LNCAP (cell line): ENCODE measurements at regions not wholly inside any gene's neighbourhood (a gene's known extent, or its start where the extent isn't known, plus 50 kb on each side); places are given as distances from the start of the nearest gene placed in this dataset.

Experiments
- TF ChIP-seq, protein P1 (sequence below): fragments of 450-650 bp; IDR thresholded peaks from 2 replicates; pipeline ENCODE4 v1.5.1; 2017; ENCODE audit warnings: mild to moderate bottlenecking

DNA sequence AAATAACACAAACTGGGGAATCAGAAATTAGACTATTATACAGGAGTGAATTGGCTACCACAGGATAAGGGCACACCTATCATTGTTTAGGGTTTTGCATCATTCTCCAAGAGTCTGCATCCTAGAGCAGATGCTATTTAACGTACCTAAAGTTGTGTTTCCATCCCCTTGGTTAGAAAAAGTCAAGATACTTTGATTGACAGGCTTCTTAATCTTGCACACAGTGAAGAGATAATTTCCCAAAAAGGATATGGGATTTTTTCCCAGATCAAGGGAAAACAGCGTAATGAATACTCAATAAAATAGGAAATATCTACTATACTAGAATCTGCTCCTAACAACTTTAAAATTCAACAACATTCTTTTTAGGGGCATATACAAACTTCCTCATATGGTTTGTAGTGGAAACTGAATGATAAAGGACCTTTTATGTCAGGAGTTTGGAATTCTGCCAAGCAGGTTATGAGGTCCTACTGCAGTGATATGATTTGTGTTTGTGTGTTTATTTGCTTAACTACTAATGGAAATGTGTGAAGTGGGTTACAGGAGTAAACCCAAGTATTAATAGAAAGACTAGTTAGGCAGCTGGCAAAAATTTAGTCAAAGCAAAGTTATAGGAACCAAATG lies 124.1 kb upstream of the MME start:
- TF ChIP-seq, protein P1, sequence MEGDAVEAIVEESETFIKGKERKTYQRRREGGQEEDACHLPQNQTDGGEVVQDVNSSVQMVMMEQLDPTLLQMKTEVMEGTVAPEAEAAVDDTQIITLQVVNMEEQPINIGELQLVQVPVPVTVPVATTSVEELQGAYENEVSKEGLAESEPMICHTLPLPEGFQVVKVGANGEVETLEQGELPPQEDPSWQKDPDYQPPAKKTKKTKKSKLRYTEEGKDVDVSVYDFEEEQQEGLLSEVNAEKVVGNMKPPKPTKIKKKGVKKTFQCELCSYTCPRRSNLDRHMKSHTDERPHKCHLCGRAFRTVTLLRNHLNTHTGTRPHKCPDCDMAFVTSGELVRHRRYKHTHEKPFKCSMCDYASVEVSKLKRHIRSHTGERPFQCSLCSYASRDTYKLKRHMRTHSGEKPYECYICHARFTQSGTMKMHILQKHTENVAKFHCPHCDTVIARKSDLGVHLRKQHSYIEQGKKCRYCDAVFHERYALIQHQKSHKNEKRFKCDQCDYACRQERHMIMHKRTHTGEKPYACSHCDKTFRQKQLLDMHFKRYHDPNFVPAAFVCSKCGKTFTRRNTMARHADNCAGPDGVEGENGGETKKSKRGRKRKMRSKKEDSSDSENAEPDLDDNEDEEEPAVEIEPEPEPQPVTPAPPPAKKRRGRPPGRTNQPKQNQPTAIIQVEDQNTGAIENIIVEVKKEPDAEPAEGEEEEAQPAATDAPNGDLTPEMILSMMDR, result no peak

DNA sequence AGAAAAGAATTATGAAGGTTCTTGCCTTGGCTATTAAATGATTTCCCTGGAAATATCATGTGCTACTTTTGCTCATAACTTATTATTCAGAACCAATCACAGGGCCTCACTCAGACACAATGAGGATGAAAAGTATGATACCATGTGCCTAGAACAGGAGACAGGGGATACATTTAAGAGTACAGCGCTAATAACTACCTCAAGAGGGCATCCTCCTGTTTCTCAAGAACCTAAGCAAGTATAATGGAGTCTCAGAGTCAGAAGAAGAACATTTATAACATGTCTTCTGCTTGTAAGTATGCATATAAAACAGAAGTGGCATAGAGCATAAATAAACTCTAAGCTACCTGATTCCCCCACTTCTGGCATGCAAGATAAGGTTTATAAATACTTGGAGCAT lies 125.4 kb upstream of the MME start:
- TF ChIP-seq, protein P1, result peak; percentile 40; the same call in 1 of the 2 replicates

DNA sequence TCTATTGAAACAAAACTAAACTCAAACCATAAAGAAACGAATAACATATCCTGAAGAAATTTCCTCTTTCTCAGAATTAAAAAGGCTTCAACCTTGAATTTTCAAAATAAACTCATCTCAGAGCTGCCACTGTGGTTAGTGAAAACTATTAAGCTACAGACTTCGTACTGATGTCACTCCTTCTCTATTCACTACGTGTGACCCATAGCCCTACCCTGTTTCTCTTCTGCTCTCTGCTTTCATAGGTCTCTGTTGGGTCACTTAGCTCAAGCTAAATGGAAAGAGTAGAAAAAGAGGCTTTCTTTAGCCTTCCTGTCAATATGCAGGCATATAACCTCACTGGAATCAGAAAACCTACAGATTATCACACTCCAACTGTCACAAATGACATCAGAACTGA lies 126.6 kb upstream of the MME start:
- TF ChIP-seq, protein P1, result no peak

DNA sequence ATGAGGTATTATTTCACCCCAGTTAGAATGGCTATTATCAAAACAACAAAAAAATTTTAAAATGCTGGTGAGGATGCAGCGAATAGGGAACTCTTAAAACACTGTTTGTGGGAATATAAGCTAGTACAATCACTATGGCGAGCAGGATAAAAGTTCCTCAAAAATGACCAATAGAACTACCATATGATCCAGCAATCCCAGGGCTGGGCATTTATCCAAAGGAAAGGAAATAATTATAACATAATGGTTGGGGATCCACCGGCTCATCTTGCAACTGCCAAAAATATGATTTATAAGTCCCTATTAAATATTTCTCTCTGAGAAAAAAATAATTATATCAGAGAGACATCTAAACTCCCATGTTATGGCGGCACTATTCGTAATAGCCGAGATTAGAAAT lies 127.6 kb upstream of the MME start:
- TF ChIP-seq, protein P1, result no peak

DNA sequence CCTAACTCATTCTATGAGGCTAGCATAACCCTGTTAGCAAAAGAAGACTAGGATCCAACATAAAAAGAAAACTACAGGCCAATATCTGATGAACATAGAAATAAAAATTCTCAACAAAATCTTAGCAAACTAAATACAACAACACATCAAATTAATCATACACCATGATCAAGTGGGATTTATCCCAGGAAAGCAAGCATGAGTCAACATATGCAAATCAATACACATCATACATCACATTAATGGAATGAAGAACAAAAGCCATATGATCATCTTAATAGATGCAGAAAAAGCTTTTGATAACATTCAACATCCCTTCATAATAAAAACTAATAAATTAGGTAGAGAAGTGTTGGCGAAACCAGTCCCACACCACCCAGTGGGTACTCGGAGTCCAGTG lies 136.1 kb upstream of the MME start:
- TF ChIP-seq, protein P1, result no peak

DNA sequence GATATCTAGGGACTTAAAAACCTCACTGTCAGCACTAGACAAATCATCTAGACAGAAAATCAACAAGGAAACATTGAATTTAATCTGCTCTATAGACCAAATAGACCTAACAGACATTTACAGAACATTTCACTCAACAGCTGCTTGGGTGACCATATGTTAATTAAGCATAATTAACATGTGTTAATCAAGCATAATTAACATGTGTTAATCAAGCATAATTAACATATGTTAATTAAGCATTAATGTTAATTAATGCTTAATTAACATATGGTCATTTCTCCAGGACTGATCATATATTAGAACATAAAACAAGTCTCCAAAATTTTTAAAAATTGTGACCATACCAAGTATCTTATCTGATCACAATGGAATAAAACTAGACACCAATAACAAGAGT lies 137.3 kb upstream of the MME start:
- TF ChIP-seq, protein P1, result no peak

DNA sequence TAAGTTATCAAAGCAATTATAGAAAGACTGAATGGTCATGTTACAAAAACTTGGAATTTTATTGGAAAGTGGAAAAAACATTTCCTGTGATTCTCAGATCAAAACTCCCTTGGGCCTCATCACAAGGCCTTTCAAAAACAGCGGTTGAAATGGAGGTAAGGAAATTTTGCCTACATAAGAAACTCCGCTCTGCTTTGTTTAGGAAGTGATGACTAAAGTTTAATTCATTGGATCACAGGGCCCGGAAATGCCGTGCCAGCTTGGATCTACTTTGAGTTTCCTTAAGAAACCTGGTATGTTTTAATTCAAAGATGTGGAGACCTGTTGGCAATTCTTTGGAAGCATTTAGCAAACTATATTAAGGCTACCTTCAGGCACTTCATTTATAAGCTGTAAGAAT lies 143.9 kb upstream of the MME start:
- TF ChIP-seq, protein P1, result no peak

DNA sequence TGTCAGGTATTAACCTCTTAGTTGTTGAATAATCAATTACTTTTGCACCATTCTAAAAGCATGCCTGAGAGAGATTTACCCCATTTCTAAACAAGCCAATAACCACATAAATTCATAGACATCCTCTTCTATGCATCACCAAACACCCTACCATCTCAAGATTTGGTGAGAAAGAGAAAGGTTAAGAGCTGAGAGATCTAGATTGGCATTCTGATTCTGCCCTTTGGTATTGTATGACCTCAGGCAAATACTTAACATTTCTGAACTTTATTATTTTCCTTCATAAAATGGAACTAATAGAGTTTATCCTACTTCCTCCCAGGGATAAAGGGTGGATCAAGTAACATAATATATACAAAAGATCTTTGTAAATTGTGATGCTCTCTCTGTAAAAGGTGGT lies 146.5 kb upstream of the MME start:
- TF ChIP-seq, protein P1, result no peak
